HFFc6 (cell line): ENCODE measurements at regions not wholly inside any gene's neighbourhood (a gene's known extent, or its start where the extent isn't known, plus 50 kb on each side); places are given as distances from the start of the nearest gene placed in this dataset.

ENCODE experiments used
- DNase-seq: peaks from one replicate; pipeline ENCODE4 v3.0.0-alpha.2; 2018
- H3K27ac Mint-ChIP-seq: 2 replicates; pipeline ENCODE4 v1.8.0; 2020; ENCODE audit warnings: mild to moderate bottlenecking, mixed read lengths
- H3K27me3 Mint-ChIP-seq: 2 replicates; pipeline ENCODE4 v1.8.0; 2021; ENCODE audit warnings: mild to moderate bottlenecking, moderate library complexity, mixed read lengths; ENCODE audit not compliant: insufficient read depth
- H3K36me3 Mint-ChIP-seq: 2 replicates; pipeline ENCODE4 v1.8.0; 2021; ENCODE audit warnings: low read depth, mixed read lengths
- H3K4me1 Mint-ChIP-seq: 2 replicates; pipeline ENCODE4 v1.8.0; 2020; ENCODE audit warnings: low read depth, mixed read lengths
- H3K4me3 Mint-ChIP-seq: 2 replicates; pipeline ENCODE4 v1.8.0; 2020; ENCODE audit warnings: mild to moderate bottlenecking, moderate library complexity, mixed read lengths
- H3K9me3 Mint-ChIP-seq: 2 replicates; pipeline ENCODE4 v1.8.0; 2020; ENCODE audit warnings: mild to moderate bottlenecking, mixed read lengths
- TF ChIP-seq, protein P1 (sequence below): fragments of 200-600 bp; sonication (generic); IDR thresholded peaks from 2 replicates; pipeline ENCODE4 v1.5.0; 2021; ENCODE audit warnings: antibody characterized with exemption, mild to moderate bottlenecking

DNA sequence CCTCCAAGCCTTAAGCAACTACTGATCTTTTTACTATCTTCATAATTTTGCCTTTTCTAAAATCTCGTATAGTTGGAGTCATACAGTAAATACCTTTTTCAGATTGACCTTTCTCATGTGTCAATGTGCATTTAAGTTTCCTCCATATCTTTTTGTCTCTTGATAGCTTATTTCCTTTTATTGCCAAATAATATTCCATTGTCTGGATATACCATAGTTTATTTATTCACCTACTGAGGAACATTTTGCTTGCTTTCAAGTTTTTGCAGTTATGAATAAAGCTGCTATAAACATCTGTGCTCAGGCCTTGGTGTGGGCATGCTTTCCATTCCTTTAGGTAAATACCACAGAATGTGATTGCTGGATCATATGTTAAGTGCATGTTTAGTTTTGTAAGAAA is 161.2 kb upstream of the GNAI1 start:
- Mint-ChIP-seq H3K27me3 (no peaks in the 10 kb centered on the region), H3K9me3 (peaks cover 30% of the 10 kb centered on the region), H3K4me3 (no peak overlapping the region), H3K27ac (no peak overlapping the region), H3K36me3 (peaks cover 34% of the 10 kb centered on the region), H3K4me1 (peaks cover 5% of the 10 kb centered on the region)
- TF ChIP-seq, protein P1, sequence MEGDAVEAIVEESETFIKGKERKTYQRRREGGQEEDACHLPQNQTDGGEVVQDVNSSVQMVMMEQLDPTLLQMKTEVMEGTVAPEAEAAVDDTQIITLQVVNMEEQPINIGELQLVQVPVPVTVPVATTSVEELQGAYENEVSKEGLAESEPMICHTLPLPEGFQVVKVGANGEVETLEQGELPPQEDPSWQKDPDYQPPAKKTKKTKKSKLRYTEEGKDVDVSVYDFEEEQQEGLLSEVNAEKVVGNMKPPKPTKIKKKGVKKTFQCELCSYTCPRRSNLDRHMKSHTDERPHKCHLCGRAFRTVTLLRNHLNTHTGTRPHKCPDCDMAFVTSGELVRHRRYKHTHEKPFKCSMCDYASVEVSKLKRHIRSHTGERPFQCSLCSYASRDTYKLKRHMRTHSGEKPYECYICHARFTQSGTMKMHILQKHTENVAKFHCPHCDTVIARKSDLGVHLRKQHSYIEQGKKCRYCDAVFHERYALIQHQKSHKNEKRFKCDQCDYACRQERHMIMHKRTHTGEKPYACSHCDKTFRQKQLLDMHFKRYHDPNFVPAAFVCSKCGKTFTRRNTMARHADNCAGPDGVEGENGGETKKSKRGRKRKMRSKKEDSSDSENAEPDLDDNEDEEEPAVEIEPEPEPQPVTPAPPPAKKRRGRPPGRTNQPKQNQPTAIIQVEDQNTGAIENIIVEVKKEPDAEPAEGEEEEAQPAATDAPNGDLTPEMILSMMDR, result no peak
- no peak for DNase-seq

DNA sequence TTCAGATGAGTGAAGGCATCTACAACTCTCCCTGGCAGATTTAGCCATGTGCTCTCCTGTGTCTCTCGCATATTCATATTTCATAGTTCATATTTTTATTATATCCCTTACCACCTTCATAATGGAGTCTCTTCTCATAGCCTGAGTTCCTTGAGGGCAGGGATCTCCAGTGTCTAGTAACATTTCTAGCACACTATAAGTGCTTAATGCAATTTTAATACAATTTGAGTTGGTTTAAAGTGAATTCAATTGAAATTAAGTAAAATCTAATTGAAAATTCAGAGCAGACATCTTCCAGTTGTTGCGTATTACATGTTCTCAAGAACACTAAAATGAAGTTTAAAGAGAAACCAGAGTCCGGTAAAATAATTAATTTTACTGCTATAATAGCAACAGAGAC is 163.6 kb upstream of the GNAI1 start:
- peaks cover 15% of the 10 kb centered on the region for H3K9me3 Mint-ChIP-seq
- TF ChIP-seq, protein P1, result no peak
- no peaks in the 10 kb centered on the region for H3K27me3 Mint-ChIP-seq
- H3K27ac Mint-ChIP-seq, result no peak overlapping the region
- no peak overlapping the region for H3K4me3 Mint-ChIP-seq
- DNase-seq, result no peak
- no peaks in the 10 kb centered on the region for H3K4me1 Mint-ChIP-seq
- H3K36me3 Mint-ChIP-seq, result peaks cover 21% of the 10 kb centered on the region

DNA sequence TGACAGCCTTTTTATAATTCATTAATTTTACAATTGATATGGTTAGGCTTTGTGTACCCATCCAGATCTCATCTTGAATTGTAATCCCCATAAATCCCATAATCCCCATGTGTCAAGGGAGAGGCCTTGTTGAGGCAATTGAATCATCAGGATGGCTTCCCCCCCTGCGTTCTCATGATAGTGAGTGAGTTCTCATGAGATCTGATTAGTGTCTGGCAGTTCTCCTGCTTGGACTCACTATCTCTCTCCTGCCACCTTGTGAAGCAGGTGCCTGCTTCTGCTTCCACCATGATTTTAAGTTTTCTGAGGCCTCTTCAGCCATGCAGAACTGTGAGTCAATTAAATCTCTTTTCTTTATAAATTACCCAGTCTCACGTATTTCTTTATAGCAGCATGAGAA is 165.7 kb upstream of the GNAI1 start:
- H3K4me3 Mint-ChIP-seq, result no peak overlapping the region
- peaks cover 7% of the 10 kb centered on the region; the same call in 1 of the 2 replicates for H3K9me3 Mint-ChIP-seq
- H3K27ac Mint-ChIP-seq, result no peak overlapping the region
- no peak for DNase-seq
- TF ChIP-seq, protein P1, result no peak
- H3K27me3 Mint-ChIP-seq, result no peaks in the 10 kb centered on the region
- peaks cover 8% of the 10 kb centered on the region for H3K4me1 Mint-ChIP-seq
- H3K36me3 Mint-ChIP-seq, result peaks cover 8% of the 10 kb centered on the region

DNA sequence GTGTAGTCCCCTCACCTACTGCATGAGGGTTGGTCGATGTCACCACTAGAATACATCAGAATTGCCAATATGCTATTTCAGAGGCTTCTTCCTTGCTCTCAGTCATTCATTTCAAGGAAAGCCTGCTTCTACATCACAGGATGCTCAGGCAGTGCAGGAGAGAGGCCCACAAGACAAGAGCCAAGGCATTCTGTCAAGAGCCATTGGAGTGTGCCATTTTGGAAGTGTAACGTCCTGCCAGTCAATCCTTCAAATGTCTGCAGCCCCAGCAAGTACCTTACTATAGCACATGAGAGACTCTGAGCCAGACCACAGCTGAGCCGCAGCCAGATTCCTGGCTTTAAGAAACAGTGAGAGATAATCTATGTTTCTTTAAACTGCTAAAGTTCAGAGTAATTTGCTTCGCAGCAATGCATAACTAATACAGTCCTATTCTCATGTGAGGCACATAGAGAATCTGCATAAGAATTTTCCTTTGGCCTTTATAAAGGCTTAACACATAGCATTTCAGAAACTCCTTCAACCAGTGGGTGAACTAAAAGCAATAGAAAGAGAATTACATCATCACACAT is 166.5 kb upstream of the GNAI1 start:
- peaks cover under 1% of the 10 kb centered on the region; the same call in 1 of the 2 replicates for H3K36me3 Mint-ChIP-seq
- DNase-seq, result no peak
- no peaks in the 10 kb centered on the region for H3K27me3 Mint-ChIP-seq
- no peak overlapping the region for H3K27ac Mint-ChIP-seq
- peaks cover 8% of the 10 kb centered on the region for H3K4me1 Mint-ChIP-seq
- TF ChIP-seq, protein P1, result no peak
- H3K4me3 Mint-ChIP-seq, result no peak overlapping the region
- no peaks in the 10 kb centered on the region for H3K9me3 Mint-ChIP-seq

DNA sequence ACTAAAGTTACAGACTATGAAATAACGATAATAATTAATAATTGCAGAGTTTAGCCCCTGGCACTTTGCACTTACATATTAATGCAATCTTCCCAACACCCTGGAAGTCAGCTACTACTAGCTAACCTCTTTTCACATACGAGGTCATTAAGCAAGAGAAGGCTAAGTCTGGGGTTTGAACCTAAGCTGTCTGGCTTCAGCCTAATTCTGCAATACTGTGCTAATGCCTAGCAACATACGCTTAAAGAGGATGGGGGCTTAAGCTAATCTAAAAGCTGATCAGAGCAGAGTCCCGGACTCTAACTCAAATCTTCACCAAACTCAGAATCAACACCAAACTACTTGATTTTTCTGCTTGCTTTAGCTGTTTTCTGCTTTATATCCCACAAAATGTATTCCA is 168.7 kb upstream of the GNAI1 start:
- H3K4me1 Mint-ChIP-seq, result peaks cover 8% of the 10 kb centered on the region
- DNase-seq, result no peak
- no peak overlapping the region for H3K4me3 Mint-ChIP-seq
- TF ChIP-seq, protein P1, result no peak
- H3K27me3 Mint-ChIP-seq, result no peaks in the 10 kb centered on the region
- H3K9me3 Mint-ChIP-seq, result no peaks in the 10 kb centered on the region
- H3K36me3 Mint-ChIP-seq, result no peaks in the 10 kb centered on the region
- no peak overlapping the region for H3K27ac Mint-ChIP-seq

DNA sequence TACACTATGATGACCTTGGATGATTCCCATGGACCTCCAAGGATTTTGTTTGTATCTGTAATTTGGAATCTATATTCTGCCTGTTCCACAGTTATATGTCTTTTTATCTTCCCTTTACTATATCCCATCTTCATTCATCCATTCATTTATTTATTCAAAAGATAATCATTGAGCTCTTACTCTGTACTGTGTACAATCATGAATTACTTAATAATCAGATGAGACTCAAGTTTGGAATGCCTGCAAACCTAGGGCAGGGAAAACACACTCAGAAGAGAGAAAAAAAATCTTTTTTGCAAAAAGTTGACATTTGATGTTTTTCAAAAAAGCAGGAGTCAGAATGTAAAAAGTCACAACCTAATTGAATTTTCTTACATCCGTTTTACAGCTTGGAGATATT is 170.2 kb upstream of the GNAI1 start:
- Mint-ChIP-seq H3K4me1 (peaks cover 14% of the 10 kb centered on the region), H3K36me3 (peaks cover 5% of the 10 kb centered on the region), H3K4me3 (no peak overlapping the region), H3K9me3 (no peaks in the 10 kb centered on the region), H3K27ac (no peak overlapping the region), H3K27me3 (no peaks in the 10 kb centered on the region)
- TF ChIP-seq, protein P1, result no peak
- no peak for DNase-seq
